ENCODE measurements at regions not wholly inside any gene's neighbourhood (a gene's known extent, or its start where the extent isn't known, plus 50 kb on each side); places are given as distances from the start of the nearest gene placed in this dataset.

DNA sequence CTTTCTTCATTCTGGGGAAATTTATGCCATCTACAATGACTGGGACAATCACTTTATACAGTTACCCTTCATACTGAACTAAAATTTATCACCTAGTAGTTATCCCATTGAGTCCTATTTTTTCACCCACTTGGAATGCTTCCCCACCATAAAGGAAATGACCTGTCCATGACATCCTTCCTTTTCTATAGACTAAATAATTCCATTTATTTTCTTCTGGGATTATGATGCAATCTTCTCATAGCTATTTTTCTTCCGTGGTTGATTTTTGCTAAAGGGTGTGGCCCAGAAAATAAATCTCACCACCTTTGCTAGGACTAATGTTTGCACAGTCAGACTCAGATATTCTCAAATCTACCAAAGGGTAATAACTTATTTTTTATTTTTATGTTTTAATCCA lies 186.1 kb upstream of the NRXN1 start:
- TF ChIP-seq REST (IDR thresholded peaks at IDR 0.05; ENCODE audit: insufficient read depth in 1 of 2, low read depth in 2 of 2, low read length in 2 of 2) (no peak), SIN3A (IDR thresholded peaks at IDR 0.05; ENCODE audit: borderline replicate concordance, insufficient read depth, low read length) (no peak), TAF1 (IDR thresholded peaks at IDR 0.05; ENCODE audit: borderline replicate concordance, insufficient read depth, low read length) (no peak), POLR2AphosphoS5 (IDR thresholded peaks at IDR 0.05; ENCODE audit: low read depth, low read length) (no peak), FOXP2 (optimal IDR thresholded peaks at IDR 0.05; ENCODE audit: borderline replicate concordance, extremely low read depth, extremely low read length, insufficient read depth) (no peak)

All from PFSK-1 (cell line).